ENCODE measurements at regions not wholly inside any gene's neighbourhood (a gene's known extent, or its start where the extent isn't known, plus 50 kb on each side); places are given as distances from the start of the nearest gene placed in this dataset.

- in situ Hi-C loops (cut with MboI; ENCODE audit: low pct_unique_long_range_greater_than_20kb, low sequenced_read_pairs, unreplicated experiment), result no loop called here
- no peak for DNase-seq (ENCODE audit: low spot score)
- no peak for TF ChIP-seq CTCF (IDR thresholded peaks at IDR 0.05; ENCODE audit: extremely low read depth, insufficient read depth, missing control alignments)
Measured at GRCh38 chr18:27688581-27688980, 488.3 kb downstream of the CDH2 start.

GRCh38 chr18:27687351-27687979 is 489.5 kb downstream of the CDH2 start:
- DNase-seq (ENCODE audit: low spot score), result no peak
- TF ChIP-seq CTCF (IDR thresholded peaks at IDR 0.05; ENCODE audit: extremely low read depth, insufficient read depth, missing control alignments), result no peak
- in situ Hi-C loops (cut with MboI; ENCODE audit: low pct_unique_long_range_greater_than_20kb, low sequenced_read_pairs, unreplicated experiment), result no loop called here

GRCh38 chr18:27685807-27686412 is 491.0 kb downstream of the CDH2 start:
- in situ Hi-C loops (cut with MboI; ENCODE audit: low pct_unique_long_range_greater_than_20kb, low sequenced_read_pairs, unreplicated experiment), result no loop called here
- no peak for DNase-seq (ENCODE audit: low spot score)
- TF ChIP-seq CTCF (IDR thresholded peaks at IDR 0.05; ENCODE audit: extremely low read depth, insufficient read depth, missing control alignments), result peak; percentile 63

GRCh38 chr18:27685091-27685490 is 491.8 kb downstream of the CDH2 start:
- in situ Hi-C loops (cut with MboI; ENCODE audit: low pct_unique_long_range_greater_than_20kb, low sequenced_read_pairs, unreplicated experiment), result no loop called here

GRCh38 chr18:27674411-27674810 is 489.3 kb upstream of the CHST9 start:
- in situ Hi-C loops (cut with MboI; ENCODE audit: low pct_unique_long_range_greater_than_20kb, low sequenced_read_pairs, unreplicated experiment), result no loop called here
- no peak for DNase-seq (ENCODE audit: low spot score)
- no peak for TF ChIP-seq CTCF (IDR thresholded peaks at IDR 0.05; ENCODE audit: extremely low read depth, insufficient read depth, missing control alignments)

More at GRCh38 chr18:27685091-27685490, 491.8 kb downstream of the CDH2 start:
- no peak for DNase-seq (ENCODE audit: low spot score)
- no peak for TF ChIP-seq CTCF (IDR thresholded peaks at IDR 0.05; ENCODE audit: extremely low read depth, insufficient read depth, missing control alignments)

GRCh38 chr18:27673861-27674260 is 488.8 kb upstream of the CHST9 start:
- DNase-seq (ENCODE audit: low spot score), result no peak
- in situ Hi-C loops (cut with MboI; ENCODE audit: low pct_unique_long_range_greater_than_20kb, low sequenced_read_pairs, unreplicated experiment), result no loop called here
- no peak for TF ChIP-seq CTCF (IDR thresholded peaks at IDR 0.05; ENCODE audit: extremely low read depth, insufficient read depth, missing control alignments)
